Neuron (in vitro differentiated cells): ENCODE measurements at regions not wholly inside any gene's neighbourhood (a gene's known extent, or its start where the extent isn't known, plus 50 kb on each side); places are given as distances from the start of the nearest gene placed in this dataset.

Experiments
- H2AFZ ChIP-seq: one replicate; pipeline ENCODE4 v1.6.1; 2013; ENCODE audit warnings: low read depth, mild to moderate bottlenecking, inconsistent platforms, low read length, moderate library complexity
- H3K27me3 ChIP-seq: one replicate; pipeline ENCODE4 v1.6.1; 2013; ENCODE audit warnings: low read length; ENCODE audit not compliant: insufficient read depth
- H3K36me3 ChIP-seq: one replicate; pipeline ENCODE4 v1.6.1; 2013; ENCODE audit warnings: low read length; ENCODE audit not compliant: insufficient read depth
- H3K4me1 ChIP-seq: one replicate; pipeline ENCODE4 v1.6.1; 2013; ENCODE audit warnings: low read length; ENCODE audit not compliant: insufficient read depth
- H3K4me3 ChIP-seq: 2 replicates; pipeline ENCODE4 v1.5.1; 2013; ENCODE audit warnings: mild to moderate bottlenecking, low read length, moderate library complexity
- H3K9me3 ChIP-seq: one replicate; pipeline ENCODE4 v1.6.1; 2013; ENCODE audit warnings: low read length

GRCh38 chr11:127106938-127107337, 106.4 kb upstream of the KIRREL3 start:
- Histone ChIP-seq H3K4me1 (peaks cover 7% of the 10 kb centered on the region), H3K27me3 (no peaks in the 10 kb centered on the region), H3K36me3 (no peaks in the 10 kb centered on the region), H3K4me3 (no peak overlapping the region), H3K9me3 (no peaks in the 10 kb centered on the region), H2AFZ (no peak overlapping the region)

GRCh38 chr11:127105593-127106541, 105.3 kb upstream of the KIRREL3 start:
- no peak overlapping the region for H2AFZ ChIP-seq
- no peaks in the 10 kb centered on the region for H3K9me3 ChIP-seq
- H3K36me3 ChIP-seq: no peaks in the 10 kb centered on the region
- H3K4me3 ChIP-seq: no peak overlapping the region
- H3K4me1 ChIP-seq: peaks cover 7% of the 10 kb centered on the region
- H3K27me3 ChIP-seq: no peaks in the 10 kb centered on the region

GRCh38 chr11:127103586-127104388, 103.2 kb upstream of the KIRREL3 start:
- Histone ChIP-seq H3K9me3 (no peaks in the 10 kb centered on the region), H3K36me3 (no peaks in the 10 kb centered on the region), H2AFZ (no peak overlapping the region), H3K4me1 (no peaks in the 10 kb centered on the region), H3K27me3 (no peaks in the 10 kb centered on the region), H3K4me3 (no peak overlapping the region)

GRCh38 chr11:127098684-127099083, 98.1 kb upstream of the KIRREL3 start:
- Histone ChIP-seq H2AFZ (no peak overlapping the region), H3K9me3 (no peaks in the 10 kb centered on the region), H3K4me1 (no peaks in the 10 kb centered on the region), H3K36me3 (no peaks in the 10 kb centered on the region), H3K4me3 (no peak overlapping the region), H3K27me3 (no peaks in the 10 kb centered on the region)

- Histone ChIP-seq H3K36me3 (no peaks in the 10 kb centered on the region), H2AFZ (no peak overlapping the region), H3K4me1 (no peaks in the 10 kb centered on the region), H3K27me3 (no peaks in the 10 kb centered on the region), H3K9me3 (no peaks in the 10 kb centered on the region), H3K4me3 (no peak overlapping the region)
Measured at GRCh38 chr11:127080735-127081134, 80.2 kb upstream of the KIRREL3 start.

- Histone ChIP-seq H3K4me3 (no peak overlapping the region), H3K36me3 (no peaks in the 10 kb centered on the region), H3K4me1 (no peaks in the 10 kb centered on the region), H3K9me3 (no peaks in the 10 kb centered on the region), H2AFZ (no peak overlapping the region), H3K27me3 (no peaks in the 10 kb centered on the region)
Measured at GRCh38 chr11:127075758-127076157, 75.2 kb upstream of the KIRREL3 start.

- Histone ChIP-seq H2AFZ (no peak overlapping the region), H3K4me1 (no peaks in the 10 kb centered on the region), H3K36me3 (no peaks in the 10 kb centered on the region), H3K4me3 (no peak overlapping the region), H3K27me3 (no peaks in the 10 kb centered on the region), H3K9me3 (no peaks in the 10 kb centered on the region)
Measured at GRCh38 chr11:127074151-127074761, 73.7 kb upstream of the KIRREL3 start.

- Histone ChIP-seq H3K27me3 (no peaks in the 10 kb centered on the region), H3K4me3 (no peak overlapping the region), H2AFZ (no peak overlapping the region), H3K9me3 (no peaks in the 10 kb centered on the region), H3K4me1 (no peaks in the 10 kb centered on the region), H3K36me3 (no peaks in the 10 kb centered on the region)
Measured at GRCh38 chr11:127073621-127074020, 73.1 kb upstream of the KIRREL3 start.

GRCh38 chr11:127071606-127072005, 71.0 kb upstream of the KIRREL3 start:
- Histone ChIP-seq H3K4me3 (no peak overlapping the region), H3K36me3 (no peaks in the 10 kb centered on the region), H3K9me3 (no peaks in the 10 kb centered on the region), H2AFZ (no peak overlapping the region), H3K27me3 (no peaks in the 10 kb centered on the region), H3K4me1 (no peaks in the 10 kb centered on the region)

GRCh38 chr11:127070808-127071207, 70.2 kb upstream of the KIRREL3 start:
- Histone ChIP-seq H3K9me3 (no peaks in the 10 kb centered on the region), H3K4me3 (no peak overlapping the region), H3K4me1 (no peaks in the 10 kb centered on the region), H3K36me3 (no peaks in the 10 kb centered on the region), H3K27me3 (no peaks in the 10 kb centered on the region), H2AFZ (no peak overlapping the region)

- no peak overlapping the region for H3K4me3 ChIP-seq
- H3K36me3 ChIP-seq: no peaks in the 10 kb centered on the region
- H3K27me3 ChIP-seq: no peaks in the 10 kb centered on the region
- H3K9me3 ChIP-seq: no peaks in the 10 kb centered on the region
- no peak overlapping the region for H2AFZ ChIP-seq
- H3K4me1 ChIP-seq: no peaks in the 10 kb centered on the region
Measured at GRCh38 chr11:127066401-127067090, 66.0 kb upstream of the KIRREL3 start.

GRCh38 chr11:127063241-127063640, 62.7 kb upstream of the KIRREL3 start:
- Histone ChIP-seq H3K27me3 (no peaks in the 10 kb centered on the region), H2AFZ (no peak overlapping the region), H3K9me3 (no peaks in the 10 kb centered on the region), H3K36me3 (no peaks in the 10 kb centered on the region), H3K4me3 (no peak overlapping the region), H3K4me1 (no peaks in the 10 kb centered on the region)
